NCI-H345 (cell line): ENCODE measurements at regions not wholly inside any gene's neighbourhood (a gene's known extent, or its start where the extent isn't known, plus 50 kb on each side); places are given as distances from the start of the nearest gene placed in this dataset.

ENCODE experiments used
- DNase-seq: peaks from one replicate; lab custom pipeline; 2025; lab: John Stamatoyannopoulos, UW

DNA sequence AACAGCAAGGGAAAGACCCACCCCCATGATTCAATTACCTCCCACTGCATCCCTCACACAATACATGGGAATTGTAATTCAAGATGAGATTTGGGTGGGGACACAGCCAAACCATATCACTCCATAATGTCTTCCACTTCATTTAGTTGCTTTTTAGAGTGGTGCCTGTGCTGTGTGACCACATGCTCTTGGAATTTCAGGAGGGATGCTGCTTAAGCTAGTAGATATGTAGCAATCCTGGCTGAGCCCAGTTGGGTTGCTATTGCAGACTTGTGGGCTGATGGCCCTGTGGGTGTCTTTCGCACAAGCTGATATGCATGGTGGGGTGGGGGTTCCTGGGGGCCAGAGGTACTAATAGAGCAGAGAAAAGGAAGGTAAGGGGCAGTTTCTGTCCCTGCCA, 160.4 kb upstream of the SYT6 start:
- no peak for DNase-seq

DNA sequence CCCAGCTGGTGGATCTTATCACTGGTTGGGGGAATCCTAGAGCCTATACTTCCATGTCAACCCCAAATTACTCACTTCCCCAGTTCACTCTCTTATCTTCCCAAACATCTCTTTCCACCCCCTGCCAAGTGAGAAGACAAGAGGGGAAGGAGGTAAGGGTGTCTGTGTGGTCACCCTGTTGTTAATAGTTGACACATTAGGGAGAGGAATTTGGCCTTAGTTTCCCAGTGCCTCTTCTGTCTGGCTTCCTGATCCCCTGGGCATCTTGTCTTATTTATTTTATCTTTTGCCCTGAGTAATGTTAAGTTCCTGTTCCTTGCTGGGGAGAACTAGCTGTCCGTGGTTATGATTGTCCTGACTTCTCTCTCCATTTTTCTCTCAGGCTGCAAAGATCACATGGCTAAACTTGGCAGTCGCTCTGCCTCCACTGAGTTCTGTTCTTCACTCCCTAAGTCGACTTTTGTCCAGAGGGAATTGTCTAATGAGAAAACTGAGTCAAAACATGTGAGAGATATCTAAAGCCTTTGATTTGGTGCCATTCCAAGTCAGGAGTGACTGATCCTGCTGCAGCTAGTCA, 157.1 kb upstream of the SYT6 start:
- DNase-seq: no peak

DNA sequence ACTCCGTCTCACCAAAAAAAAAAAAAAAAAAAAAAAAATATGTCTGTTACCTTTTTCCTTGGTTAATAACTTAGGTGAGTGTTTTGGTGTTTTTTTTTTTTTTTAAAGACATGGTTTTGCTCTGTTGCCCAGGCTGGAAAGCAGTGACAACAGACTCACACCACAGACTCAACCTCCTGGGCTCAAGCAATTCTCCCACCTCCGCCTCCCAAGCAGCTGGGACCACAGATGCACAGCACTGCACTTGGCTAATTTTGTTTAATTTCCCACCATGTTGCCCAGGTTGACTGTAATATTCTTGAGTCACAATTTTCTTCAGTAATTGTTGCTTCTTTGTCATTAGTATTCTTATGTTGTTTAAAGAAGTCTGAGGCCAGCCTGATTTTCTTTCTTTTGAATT, 149.2 kb upstream of the SYT6 start:
- no peak for DNase-seq

DNA sequence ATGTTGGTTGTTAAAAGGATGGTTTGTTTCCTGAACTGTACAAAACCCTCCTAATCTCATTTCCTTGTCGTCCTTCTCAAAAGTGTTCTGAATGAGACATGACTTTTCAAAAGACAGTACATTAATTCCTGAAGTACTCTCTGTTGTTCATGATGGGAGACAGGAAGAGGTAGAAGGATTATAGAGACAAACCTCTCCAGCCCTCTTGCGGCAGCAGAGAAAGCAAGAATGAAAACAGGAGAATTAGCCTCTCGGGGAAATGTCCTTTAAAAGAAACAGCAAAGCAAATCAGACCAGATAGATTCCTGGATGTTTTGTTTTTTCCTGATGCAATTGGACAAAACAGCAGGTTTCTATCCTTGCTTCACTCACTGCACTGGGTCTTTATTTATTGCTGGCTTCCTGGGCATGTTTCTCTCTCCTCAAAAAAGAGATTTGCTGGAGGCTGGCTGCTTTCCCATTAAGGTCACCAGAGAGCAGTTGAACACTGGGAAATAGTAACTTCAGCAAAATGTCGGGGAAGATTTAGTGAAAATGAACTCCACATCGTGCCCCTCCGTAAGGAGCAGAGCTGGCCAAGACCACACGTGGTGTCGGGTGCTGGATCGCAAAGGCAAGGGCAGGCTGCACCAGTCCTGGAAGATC, 145.8 kb upstream of the SYT6 start:
- no peak for DNase-seq

DNA sequence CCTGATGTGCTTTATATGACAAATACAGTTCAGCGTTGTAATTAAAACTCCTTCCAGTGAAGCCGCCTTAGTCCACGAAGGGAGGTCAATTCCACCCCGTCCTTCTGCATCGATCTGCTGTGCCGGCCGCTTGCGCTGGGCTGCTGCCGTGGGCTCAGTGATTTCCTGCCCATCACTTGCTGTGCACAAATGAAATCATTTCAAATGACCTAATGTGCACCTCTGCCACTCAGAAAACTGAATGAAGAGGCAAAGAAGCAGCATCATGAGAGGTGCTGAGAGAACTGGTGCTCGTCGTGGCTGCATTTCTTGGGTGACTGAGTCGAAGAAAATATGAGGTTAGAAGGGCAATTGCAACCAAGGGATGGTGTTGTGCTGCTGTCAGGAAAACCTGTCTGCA, 144.3 kb upstream of the SYT6 start:
- DNase-seq: no peak

DNA sequence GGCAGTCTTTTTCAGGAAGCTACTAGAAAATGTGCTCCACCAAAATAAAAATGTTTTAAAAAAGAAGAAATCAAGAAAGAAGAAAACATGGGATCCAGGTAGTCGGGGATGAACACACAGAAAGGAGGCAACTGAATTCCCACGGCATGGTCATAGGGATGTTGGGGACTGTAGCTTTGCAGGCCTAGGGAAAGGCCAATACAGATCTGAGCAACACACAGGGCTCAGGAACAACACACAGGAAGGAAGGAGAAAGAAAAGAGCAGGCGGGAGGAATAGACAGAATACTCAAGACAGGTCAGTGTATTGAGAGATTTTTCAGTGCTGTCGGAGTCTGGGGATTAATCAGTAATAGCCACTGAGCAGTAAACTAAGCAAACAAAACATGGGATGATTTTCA, 142.7 kb upstream of the SYT6 start:
- no peak for DNase-seq

- no peak for DNase-seq
These were observed 141.7 kb upstream of the SYT6 start for GRCh38 chr1:114295321-114295720.

- DNase-seq: no peak
These were observed 139.2 kb upstream of the SYT6 start for GRCh38 chr1:114292835-114293234.

- no peak for DNase-seq
These were observed 138.5 kb upstream of the SYT6 start for GRCh38 chr1:114292194-114292593.

- no peak for DNase-seq
These were observed 137.1 kb upstream of the SYT6 start for GRCh38 chr1:114290776-114291175.

DNA sequence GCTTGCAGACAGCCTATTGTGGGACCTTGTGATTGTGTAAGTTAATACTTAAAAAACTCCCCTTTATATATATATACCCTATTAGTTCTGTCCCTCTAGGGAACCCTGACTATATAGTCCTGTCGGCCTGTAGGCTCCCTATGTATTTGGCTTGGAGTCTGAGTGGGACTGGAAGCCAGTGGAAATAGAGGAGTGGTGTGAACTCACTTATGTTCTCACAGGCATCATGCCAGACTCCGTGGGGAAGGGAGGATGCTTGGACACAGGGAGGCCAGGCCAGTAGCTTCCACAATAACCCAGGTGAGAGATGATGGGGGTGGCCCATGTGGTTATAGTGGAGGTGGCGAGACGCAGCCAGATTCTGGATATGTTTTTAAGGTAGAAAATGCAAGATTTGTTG, 136.7 kb upstream of the SYT6 start:
- DNase-seq: no peak

- DNase-seq: no peak
These were observed 136.2 kb upstream of the SYT6 start for GRCh38 chr1:114289824-114290223.

DNA sequence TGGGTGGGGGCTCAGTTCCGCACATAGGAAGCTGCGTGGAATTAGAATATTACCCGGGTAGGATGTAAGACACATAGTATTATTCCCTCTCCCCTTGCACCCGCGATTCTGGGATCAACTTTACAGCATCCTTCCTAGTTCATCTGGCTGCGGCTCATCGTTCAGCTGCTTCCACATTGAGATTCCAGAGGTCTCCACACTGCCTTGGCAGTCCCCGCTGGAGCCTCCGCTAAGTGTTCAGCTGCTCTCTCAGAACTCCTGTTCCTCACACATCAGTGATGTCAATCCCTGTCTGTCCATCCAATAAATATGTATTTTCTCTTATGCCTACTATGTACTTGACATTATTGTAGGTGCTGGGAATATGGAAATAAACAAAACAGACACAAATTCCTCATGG, 135.6 kb upstream of the SYT6 start:
- no peak for DNase-seq

GRCh38 chr1:114286960-114287359, 133.3 kb upstream of the SYT6 start:
- DNase-seq: no peak

GRCh38 chr1:114286179-114286578, 132.5 kb upstream of the SYT6 start:
- no peak for DNase-seq

- DNase-seq: peak; percentile 83
These were observed 129.2 kb upstream of the SYT6 start for GRCh38 chr1:114282751-114283403.

GRCh38 chr1:114278911-114279310, 125.2 kb upstream of the SYT6 start:
- DNase-seq: no peak

DNA sequence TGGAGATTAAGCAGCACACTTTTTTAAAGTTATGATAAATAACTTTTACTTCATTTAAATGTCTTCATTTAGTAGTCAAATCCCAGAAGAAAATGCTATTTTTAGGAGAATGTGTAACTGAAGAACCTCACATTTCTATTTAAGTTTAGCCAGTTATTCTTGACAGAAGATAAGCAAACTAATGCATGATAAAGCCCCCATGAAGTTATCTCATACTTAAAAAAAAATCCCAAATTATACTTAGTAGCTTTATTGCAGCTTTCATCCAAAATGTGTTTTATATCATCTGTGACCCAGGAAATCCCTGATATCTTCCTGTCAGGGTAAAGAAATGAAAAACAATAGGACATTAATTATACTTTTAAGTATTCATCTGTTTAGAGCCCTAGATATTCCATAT, 124.8 kb upstream of the SYT6 start:
- no peak for DNase-seq

DNA sequence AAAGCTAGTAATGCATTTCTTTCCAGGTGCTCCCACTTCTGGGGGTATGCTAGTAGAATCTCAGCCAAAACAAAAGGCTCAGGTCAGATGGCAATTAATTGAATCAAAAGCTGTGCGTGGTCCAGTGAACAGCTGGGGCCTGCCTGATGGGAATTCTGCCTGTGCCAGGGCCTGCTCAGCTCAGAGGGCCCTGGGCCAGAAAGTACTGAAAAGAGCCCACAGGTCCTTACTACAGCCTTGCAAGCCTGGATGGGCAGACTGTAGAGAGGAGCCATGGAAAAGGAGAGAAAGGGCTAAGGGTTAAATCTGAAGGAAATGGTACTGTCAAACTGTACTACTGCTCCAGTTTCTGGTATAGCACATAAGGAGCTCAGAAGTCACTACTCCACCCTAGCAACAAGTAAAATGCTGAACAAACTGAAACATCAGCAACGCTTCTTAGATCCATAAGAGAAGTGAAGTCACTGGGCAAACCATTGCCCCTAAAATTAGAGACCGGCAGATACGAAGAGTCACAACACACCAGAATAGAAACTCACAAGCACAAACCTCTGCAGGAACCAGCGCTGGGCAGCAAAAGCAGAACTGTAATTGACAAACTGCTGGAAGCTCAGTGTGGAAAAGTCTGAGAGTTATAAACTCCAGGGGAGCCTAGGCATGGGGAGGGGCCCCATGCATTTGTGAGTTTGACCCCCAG, 121.1 kb upstream of the SYT6 start:
- no peak for DNase-seq

- DNase-seq: no peak
These were observed 118.9 kb upstream of the SYT6 start for GRCh38 chr1:114272593-114272992.

- no peak for DNase-seq
These were observed 117.0 kb upstream of the SYT6 start for GRCh38 chr1:114270718-114271117.

GRCh38 chr1:114270282-114270681, 116.6 kb upstream of the SYT6 start:
- no peak for DNase-seq

DNA sequence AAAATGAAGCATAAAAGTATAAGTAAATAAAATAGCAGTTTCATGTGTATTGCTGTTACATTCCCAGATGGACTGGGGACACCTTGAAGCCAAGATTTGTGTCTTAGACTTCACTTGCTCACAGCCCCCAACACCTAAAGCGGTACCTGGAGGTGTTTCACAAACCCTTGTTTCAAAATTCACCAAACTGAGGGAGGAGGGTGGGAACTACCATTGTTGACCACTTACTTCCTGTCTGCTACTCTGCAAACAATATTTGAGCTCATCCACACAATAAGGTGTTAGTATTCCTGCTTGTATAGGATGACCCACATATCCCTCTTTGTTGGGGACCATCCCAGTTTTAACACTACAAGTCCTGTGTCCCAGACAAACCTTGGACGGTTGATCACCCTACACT, 115.9 kb upstream of the SYT6 start:
- no peak for DNase-seq
